CD8-positive, alpha-beta memory T cell (primary cell): ENCODE measurements at regions not wholly inside any gene's neighbourhood (a gene's known extent, or its start where the extent isn't known, plus 50 kb on each side); places are given as distances from the start of the nearest gene placed in this dataset.

ENCODE experiments used
- CTCF ChIA-PET: fragments of 350-600 bp; sonication (Branson Sonifier 250); formaldehyde crosslinking; loops from one replicate; lab custom pipeline; 2021; ENCODE audit warnings: antibody characterized with exemption; lab: Charles Lee
- POLR2A ChIA-PET: fragments of 350-600 bp; sonication (Branson Sonifier 250); formaldehyde crosslinking; loops from one replicate; lab custom pipeline; 2021; ENCODE audit warnings: antibody characterized with exemption; lab: Charles Lee
- DNase-seq, 5 donors: peaks; one replicate each; pipeline versions ENCODE4 v3.0.0 to v3.0.0-alpha.2; 2020 to 2022; ENCODE audit warnings: mixed read lengths in 1 of 5
- H3K27ac ChIP-seq: one replicate; pipeline ENCODE4 v1.7.0; 2013; ENCODE audit warnings: low read depth, mild to moderate bottlenecking, low read length, moderate library complexity
- H3K27me3 ChIP-seq: 2 replicates; pipeline ENCODE4 v1.7.0; 2013; ENCODE audit warnings: low read length, mild to moderate bottlenecking; ENCODE audit not compliant: insufficient read depth, poor library complexity, severe bottlenecking
- H3K36me3 ChIP-seq: 2 replicates; pipeline ENCODE4 v1.7.0; 2013; ENCODE audit warnings: mild to moderate bottlenecking, low read length, moderate library complexity; ENCODE audit not compliant: insufficient read depth
- H3K4me1 ChIP-seq: 2 replicates; pipeline ENCODE4 v1.7.0; 2013; ENCODE audit warnings: mild to moderate bottlenecking, low read length, moderate library complexity; ENCODE audit not compliant: insufficient read depth
- H3K4me3 ChIP-seq: 2 replicates; pipeline ENCODE4 v1.7.0; 2013; ENCODE audit warnings: mild to moderate bottlenecking, low read length
- H3K9me3 ChIP-seq: 2 replicates; pipeline ENCODE4 v1.7.0; 2013; ENCODE audit warnings: mild to moderate bottlenecking, low read length
- H3K27ac Mint-ChIP-seq, 8 donors: one replicate each; pipeline ENCODE4 v1.8.0; 2020 to 2021; ENCODE audit warnings: mixed read lengths in 8 of 8, mild to moderate bottlenecking in 6 of 8, inconsistent platforms in 3 of 8, moderate library complexity in 3 of 8
- H3K27me3 Mint-ChIP-seq, 2 donors: one replicate each; pipeline ENCODE4 v1.8.0; 2020 to 2021; ENCODE audit warnings: mixed read lengths in 2 of 2, mild to moderate bottlenecking in 1 of 2, moderate library complexity in 1 of 2
- H3K36me3 Mint-ChIP-seq, 3 donors: one replicate each; pipeline ENCODE4 v1.8.0; 2020 to 2021; ENCODE audit warnings: mixed read lengths in 3 of 3, inconsistent platforms in 1 of 3, mild to moderate bottlenecking in 1 of 3
- H3K4me1 Mint-ChIP-seq, 3 donors: one replicate each; pipeline ENCODE4 v1.8.0; 2020 to 2021; ENCODE audit warnings: mixed read lengths in 3 of 3, inconsistent platforms in 1 of 3, mild to moderate bottlenecking in 1 of 3
- H3K4me3 Mint-ChIP-seq, 7 donors: one replicate each; pipeline ENCODE4 v1.8.0; 2020 to 2021; ENCODE audit warnings: mixed read lengths in 7 of 7, mild to moderate bottlenecking in 6 of 7, moderate library complexity in 4 of 7, inconsistent platforms in 2 of 7
- H3K9me3 Mint-ChIP-seq, 5 donors: one replicate each; pipeline ENCODE4 v1.8.0; 2020 to 2022; ENCODE audit warnings: mixed read lengths in 5 of 5, mild to moderate bottlenecking in 3 of 5, moderate library complexity in 2 of 5, inconsistent platforms in 1 of 5

DNA sequence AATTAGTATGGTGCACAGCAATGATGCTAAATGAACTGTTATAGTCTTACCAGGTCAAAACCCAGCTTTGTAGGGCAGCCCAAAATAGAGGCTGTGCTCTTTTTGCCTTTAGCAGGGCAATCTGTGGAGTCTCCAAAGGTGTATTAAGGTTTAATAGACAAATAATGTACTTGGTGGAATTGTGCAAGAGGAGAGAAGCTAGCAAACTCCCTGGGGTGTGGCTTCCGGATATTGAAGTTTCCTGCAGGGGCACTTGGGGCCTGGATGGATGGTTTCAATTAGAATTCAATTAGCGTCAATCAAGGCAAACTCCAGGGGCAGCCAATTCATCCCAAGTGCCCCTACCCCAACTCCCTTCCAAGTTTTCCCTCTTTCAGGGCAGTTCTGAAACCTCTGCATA, 285.8 kb downstream of the UTP18 start:
- POLR2A ChIA-PET: no interaction called here
- Histone ChIP-seq H3K4me3 (no peak overlapping the region), H3K27ac (no peak overlapping the region), H3K4me1 (no peaks in the 10 kb centered on the region), H3K9me3 (no peaks in the 10 kb centered on the region), H3K27me3 (no peaks in the 10 kb centered on the region), H3K36me3 (no peaks in the 10 kb centered on the region)
- CTCF ChIA-PET: no interaction called here
- peaks cover under 1 to 9% of the 10 kb centered on the region in 2 donors for H3K27me3 Mint-ChIP-seq
- H3K4me1 Mint-ChIP-seq: no peaks in the 10 kb centered on the region
- DNase-seq: no peak
- H3K36me3 Mint-ChIP-seq: no peaks in the 10 kb centered on the region
- H3K4me3 Mint-ChIP-seq: no peak overlapping the region
- H3K27ac Mint-ChIP-seq: peak overlapping the region in 1 of 8 donors; percentile 48
- H3K9me3 Mint-ChIP-seq: no peaks in the 10 kb centered on the region

GRCh38 chr17:51548125-51548524, 287.8 kb downstream of the UTP18 start:
- ChIA-PET POLR2A (no interaction called here), CTCF (no interaction called here)
- Histone ChIP-seq H3K9me3 (no peaks in the 10 kb centered on the region), H3K4me3 (no peak overlapping the region), H3K4me1 (no peaks in the 10 kb centered on the region), H3K27ac (no peak overlapping the region), H3K36me3 (no peaks in the 10 kb centered on the region), H3K27me3 (no peaks in the 10 kb centered on the region)
- Mint-ChIP-seq H3K27ac (no peak overlapping the region), H3K27me3 (peaks cover 9% of the 10 kb centered on the region in 2 donors), H3K9me3 (no peaks in the 10 kb centered on the region), H3K4me1 (no peaks in the 10 kb centered on the region), H3K36me3 (no peaks in the 10 kb centered on the region), H3K4me3 (no peak overlapping the region)
- DNase-seq: no peak

DNA sequence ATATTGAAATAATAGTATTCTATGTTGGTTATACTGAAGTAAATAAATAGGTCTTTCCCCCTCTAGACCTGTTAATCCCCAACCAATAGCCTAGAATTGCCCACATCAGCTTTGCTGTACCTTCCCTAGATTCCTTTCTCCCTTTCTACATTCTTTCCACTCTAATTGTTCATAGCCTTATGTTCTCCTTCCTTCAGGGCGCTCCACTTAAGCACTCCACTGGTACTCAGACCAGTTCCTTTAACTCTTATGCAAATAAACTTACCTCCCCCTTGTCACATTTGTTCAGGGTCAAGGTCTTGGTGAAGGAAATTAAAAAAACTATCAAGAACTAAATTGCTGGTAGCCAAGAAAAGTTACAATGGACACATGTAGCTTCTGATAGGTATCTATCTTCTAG, 294.8 kb downstream of the UTP18 start:
- Histone ChIP-seq H3K4me3 (no peak overlapping the region), H3K36me3 (no peaks in the 10 kb centered on the region), H3K27me3 (no peaks in the 10 kb centered on the region), H3K27ac (no peak overlapping the region), H3K4me1 (no peaks in the 10 kb centered on the region), H3K9me3 (no peaks in the 10 kb centered on the region)
- ChIA-PET POLR2A (no interaction called here), CTCF (no interaction called here)
- Mint-ChIP-seq H3K36me3 (no peaks in the 10 kb centered on the region), H3K9me3 (no peaks in the 10 kb centered on the region), H3K4me3 (no peak overlapping the region), H3K4me1 (no peaks in the 10 kb centered on the region), H3K27me3 (peaks cover 4 to 32% of the 10 kb centered on the region in 2 donors), H3K27ac (no peak overlapping the region)
- DNase-seq: no peak

GRCh38 chr17:51559778-51560177, 299.4 kb downstream of the UTP18 start:
- H3K4me1 Mint-ChIP-seq: no peaks in the 10 kb centered on the region
- H3K36me3 Mint-ChIP-seq: no peaks in the 10 kb centered on the region
- H3K27ac Mint-ChIP-seq: no peak overlapping the region
- peaks cover 5 to 51% of the 10 kb centered on the region in 2 donors for H3K27me3 Mint-ChIP-seq
- ChIA-PET POLR2A (no interaction called here), CTCF (no interaction called here)
- Histone ChIP-seq H3K36me3 (no peaks in the 10 kb centered on the region), H3K4me1 (no peaks in the 10 kb centered on the region), H3K9me3 (no peaks in the 10 kb centered on the region), H3K27ac (no peak overlapping the region), H3K27me3 (peaks cover 5% of the 10 kb centered on the region), H3K4me3 (no peak overlapping the region)
- no peak overlapping the region for H3K4me3 Mint-ChIP-seq
- DNase-seq: no peak
- no peaks in the 10 kb centered on the region for H3K9me3 Mint-ChIP-seq

- Histone ChIP-seq H3K27ac (no peak overlapping the region), H3K27me3 (peaks cover 5% of the 10 kb centered on the region), H3K9me3 (no peaks in the 10 kb centered on the region), H3K4me1 (no peaks in the 10 kb centered on the region), H3K4me3 (no peak overlapping the region), H3K36me3 (no peaks in the 10 kb centered on the region)
- ChIA-PET POLR2A (no interaction called here), CTCF (no interaction called here)
- Mint-ChIP-seq H3K4me1 (no peaks in the 10 kb centered on the region), H3K27me3 (peaks cover 5 to 51% of the 10 kb centered on the region in 2 donors), H3K9me3 (no peaks in the 10 kb centered on the region), H3K27ac (no peak overlapping the region), H3K4me3 (no peak overlapping the region), H3K36me3 (no peaks in the 10 kb centered on the region)
- DNase-seq: no peak
Measured at GRCh38 chr17:51560398-51560797, 300.1 kb downstream of the UTP18 start.

- peaks cover 0 to 6% (median 1%) of the 10 kb centered on the region in 5 donors for H3K9me3 Mint-ChIP-seq
- no peaks in the 10 kb centered on the region for H3K9me3 ChIP-seq
- peaks cover 5% of the 10 kb centered on the region for H3K27me3 ChIP-seq
- H3K4me1 Mint-ChIP-seq: no peaks in the 10 kb centered on the region
- ChIA-PET CTCF (no interaction called here), POLR2A (no interaction called here)
- H3K4me1 ChIP-seq: no peaks in the 10 kb centered on the region
- H3K4me3 ChIP-seq: no peak overlapping the region
- H3K36me3 ChIP-seq: no peaks in the 10 kb centered on the region
- H3K36me3 Mint-ChIP-seq: no peaks in the 10 kb centered on the region
- no peak overlapping the region for H3K4me3 Mint-ChIP-seq
- H3K27ac Mint-ChIP-seq: no peak overlapping the region
- DNase-seq: no peak
- peaks cover 8 to 48% of the 10 kb centered on the region in 2 donors for H3K27me3 Mint-ChIP-seq
- H3K27ac ChIP-seq: no peak overlapping the region
Measured at GRCh38 chr17:51563961-51564360, 303.6 kb downstream of the UTP18 start.

- H3K4me1 Mint-ChIP-seq: no peaks in the 10 kb centered on the region
- H3K4me3 ChIP-seq: no peak overlapping the region
- POLR2A ChIA-PET: no interaction called here
- no peak overlapping the region for H3K4me3 Mint-ChIP-seq
- CTCF ChIA-PET: no interaction called here
- H3K36me3 Mint-ChIP-seq: no peaks in the 10 kb centered on the region
- no peak overlapping the region for H3K27ac Mint-ChIP-seq
- no peaks in the 10 kb centered on the region for H3K4me1 ChIP-seq
- H3K36me3 ChIP-seq: no peaks in the 10 kb centered on the region
- H3K9me3 Mint-ChIP-seq: peaks cover 0 to 8% (median 8%) of the 10 kb centered on the region in 5 donors
- DNase-seq: no peak
- peaks cover 15 to 43% of the 10 kb centered on the region in 2 donors for H3K27me3 Mint-ChIP-seq
- peaks cover 3% of the 10 kb centered on the region for H3K27me3 ChIP-seq
- H3K27ac ChIP-seq: no peak overlapping the region
- H3K9me3 ChIP-seq: no peaks in the 10 kb centered on the region
Measured at GRCh38 chr17:51572115-51572514, 311.8 kb downstream of the UTP18 start.
